HepG2 (cell line): ENCODE measurements at regions not wholly inside any gene's neighbourhood (a gene's known extent, or its start where the extent isn't known, plus 50 kb on each side); places are given as distances from the start of the nearest gene placed in this dataset.

Source experiments
- ATAC-seq: fragments of 200-7000 bp; cut with Tn5 transposase; 3 replicates; pipeline ENCODE4 v1.9.1; 2020; ENCODE audit warnings: mild to moderate bottlenecking, moderate library complexity
- BruUV-seq: library from RNA; stranded (reverse); fragments of 400-500 nt; replicated peaks from 2 replicates; lab custom pipeline; 2021; lab: Mats Ljungman, UMichigan
- CTCF ChIA-PET: fragments of 300-600 bp; formaldehyde crosslinking; extraction: SDS; loops from one replicate; lab custom pipeline; 2021; ENCODE audit warnings: low total read pairs, inconsistent platforms, low intra/inter-chr PET ratio; lab: Yijun Ruan, JAX
- POLR2A ChIA-PET: fragments of 350-600 bp; sonication (Branson Sonifier 250); formaldehyde crosslinking; loops from one replicate; lab custom pipeline; 2020; ENCODE audit warnings: antibody characterized with exemption, inconsistent platforms; lab: Yijun Ruan, JAX
- DNase-seq: peaks from one replicate; pipeline ENCODE4 v3.0.0-alpha.2; 2015; ENCODE audit warnings: low spot score
- FAIRE-seq: peaks from 3 replicates; lab custom pipeline; 2011; peaks lifted over from hg19 to GRCh38; lab: Jason Lieb, UNC
- H2AFZ ChIP-seq: one replicate; pipeline ENCODE4 v1.6.1; 2011; ENCODE audit warnings: low read length, inconsistent platforms
- H3K27ac ChIP-seq: fragments of 300-600 bp; 3 replicates; pipeline ENCODE4 v1.8.0; 2011; ENCODE audit warnings: mixed run types, mild to moderate bottlenecking, mixed read lengths, low read length, inconsistent platforms; ENCODE audit not compliant: insufficient read depth; ENCODE audit errors: extremely low read length
- H3K27me3 ChIP-seq, 2 experiments: fragments of 200-600 bp in 1 of 2; 2 replicates in 1 of 2; 3 replicates in 1 of 2; pipeline versions ENCODE4 v1.6.0 to v1.8.0; 2011; ENCODE audit warnings: low read length in 2 of 2, mild to moderate bottlenecking in 2 of 2, moderate library complexity in 2 of 2, inconsistent platforms in 1 of 2; ENCODE audit not compliant: insufficient read depth in 2 of 2, control insufficient read depth in 1 of 2
- H3K36me3 ChIP-seq, 2 experiments: fragments of 200-600 bp in 1 of 2; replicated peaks in 1 of 2; 2 replicates in 1 of 2; 3 replicates in 1 of 2; pipeline versions ENCODE4 v1.5.1 to v1.8.0; 2011; ENCODE audit warnings: low read length in 2 of 2, inconsistent platforms in 1 of 2; ENCODE audit not compliant: insufficient read depth in 2 of 2, control insufficient read depth in 1 of 2
- H3K4me1 ChIP-seq: 2 replicates; pipeline ENCODE4 v1.5.1; 2012; ENCODE audit warnings: low read length, inconsistent platforms; ENCODE audit not compliant: insufficient read depth
- H3K4me2 ChIP-seq: 2 replicates; pipeline ENCODE4 v1.6.0; 2011; ENCODE audit warnings: low read depth, low read length, inconsistent platforms
- H3K4me3 ChIP-seq, 3 experiments: fragments of 200-600 bp in 1 of 3; sonication (generic), shearing (Covaris generic) in 1 of 3; replicated peaks in 1 of 3; 2 replicates each; pipeline ENCODE4 v1.5.1; 2011 to 2016; ENCODE audit warnings: low read length in 3 of 3, inconsistent platforms in 2 of 3, low read depth in 2 of 3, mild to moderate bottlenecking in 2 of 3, control low read depth in 1 of 3, mixed read lengths in 1 of 3; ENCODE audit not compliant: insufficient read depth in 1 of 3
- H3K79me2 ChIP-seq: one replicate; pipeline ENCODE4 v1.6.1; 2011; ENCODE audit warnings: low read length, inconsistent platforms; ENCODE audit not compliant: insufficient read depth
- H3K9ac ChIP-seq: 2 replicates; pipeline ENCODE4 v1.6.0; 2011; ENCODE audit warnings: mild to moderate bottlenecking, low read depth, low read length, inconsistent platforms; ENCODE audit not compliant: insufficient read depth
- H3K9me3 ChIP-seq: 2 replicates; pipeline ENCODE4 v1.5.1; 2012; ENCODE audit warnings: mild to moderate bottlenecking, low read length
- H4K20me1 ChIP-seq: 2 replicates; pipeline ENCODE4 v1.6.0; 2011; ENCODE audit warnings: inconsistent platforms, mild to moderate bottlenecking, low read length, moderate library complexity; ENCODE audit not compliant: insufficient read depth
- TBX2 ChIP-seq: sonication (generic); formaldehyde crosslinking; IDR thresholded peaks from 2 replicates; pipeline ENCODE4 v1.5.0; 2020; ENCODE audit warnings: missing genetic modification reagents, mild to moderate bottlenecking, borderline replicate concordance
- XBP1 ChIP-seq: sonication (generic); formaldehyde crosslinking; IDR thresholded peaks from 2 replicates; pipeline ENCODE4 v1.5.0; 2020; ENCODE audit warnings: missing genetic modification reagents
- ZNF34 ChIP-seq: sonication (generic); formaldehyde crosslinking; IDR thresholded peaks from 2 replicates; pipeline ENCODE4 v1.4.0; 2020; ENCODE audit warnings: mild to moderate bottlenecking, missing genetic modification reagents, borderline replicate concordance
- WGBS: methylation state at CpG from one replicate; pipeline ENCODE4 v1.1.6; 2017; ENCODE audit warnings: low lambda C conversion rate; 5-methylcytosine and 5-hydroxymethylcytosine counted together
- in situ Hi-C: cut with HindIII; loops from 2 replicates; pipeline ENCODE4 v1.10.0; 2017; ENCODE audit warnings: low pct_unique_long_range_greater_than_20kb; ENCODE audit not compliant: extremely low pct_ligation_motif_present
- intact Hi-C: fragments of 100-400 bp; cut with micrococcal nuclease; formaldehyde crosslinking; loops from one replicate; pipeline ENCODE4 v1.10.0; 2022; ENCODE audit not compliant: unreplicated experiment
- TF ChIP-seq, protein P1 (sequence below): sonication (generic); formaldehyde crosslinking; IDR thresholded peaks from 2 replicates; pipeline ENCODE4 v1.9.0; 2021; ENCODE audit warnings: missing genetic modification reagents, borderline replicate concordance
- TF ChIP-seq, protein P2 (sequence below): sonication (generic); formaldehyde crosslinking; IDR thresholded peaks from 2 replicates; pipeline ENCODE4 v1.4.0; 2020; ENCODE audit warnings: low read depth, mild to moderate bottlenecking, missing genetic modification reagents

DNA sequence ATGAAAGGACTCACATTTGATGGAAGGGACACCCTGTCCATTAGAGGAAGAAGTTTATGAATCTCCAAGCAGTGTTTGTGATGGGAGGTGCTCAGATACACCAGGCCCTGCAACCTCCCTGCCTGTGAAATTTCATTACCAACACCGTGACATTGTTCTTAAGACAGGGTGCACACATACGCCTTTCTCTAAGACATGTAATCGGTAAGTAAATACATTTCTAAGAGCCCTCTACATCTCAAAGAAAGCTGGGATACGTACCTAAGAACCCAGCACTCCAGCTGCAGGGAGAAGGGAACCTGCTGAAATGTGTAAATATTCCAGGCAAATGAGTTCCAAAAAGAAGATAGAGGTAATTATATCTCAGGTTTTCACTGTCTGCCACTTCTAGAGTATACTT lies 125.0 kb upstream of the APC start:
- Histone ChIP-seq H2AFZ (no peak overlapping the region), H4K20me1 (no peaks in the 10 kb centered on the region), H3K9ac (no peak overlapping the region), H3K4me1 (no peaks in the 10 kb centered on the region), H3K4me2 (no peak overlapping the region), H3K27ac (no peak overlapping the region), H3K36me3 (no peaks in the 10 kb centered on the region), H3K9me3 (no peaks in the 10 kb centered on the region), H3K79me2 (no peaks in the 10 kb centered on the region), H3K27me3 (no peaks in the 10 kb centered on the region), H3K4me3 (no peak overlapping the region)
- 3% methylated on average over 4 of the region's 4 CpGs for WGBS
- TF ChIP-seq TBX2 (no peak), XBP1 (CRISPR knock-in tag) (no peak), ZNF34 (CRISPR knock-in tag) (no peak)
- TF ChIP-seq, protein P1, sequence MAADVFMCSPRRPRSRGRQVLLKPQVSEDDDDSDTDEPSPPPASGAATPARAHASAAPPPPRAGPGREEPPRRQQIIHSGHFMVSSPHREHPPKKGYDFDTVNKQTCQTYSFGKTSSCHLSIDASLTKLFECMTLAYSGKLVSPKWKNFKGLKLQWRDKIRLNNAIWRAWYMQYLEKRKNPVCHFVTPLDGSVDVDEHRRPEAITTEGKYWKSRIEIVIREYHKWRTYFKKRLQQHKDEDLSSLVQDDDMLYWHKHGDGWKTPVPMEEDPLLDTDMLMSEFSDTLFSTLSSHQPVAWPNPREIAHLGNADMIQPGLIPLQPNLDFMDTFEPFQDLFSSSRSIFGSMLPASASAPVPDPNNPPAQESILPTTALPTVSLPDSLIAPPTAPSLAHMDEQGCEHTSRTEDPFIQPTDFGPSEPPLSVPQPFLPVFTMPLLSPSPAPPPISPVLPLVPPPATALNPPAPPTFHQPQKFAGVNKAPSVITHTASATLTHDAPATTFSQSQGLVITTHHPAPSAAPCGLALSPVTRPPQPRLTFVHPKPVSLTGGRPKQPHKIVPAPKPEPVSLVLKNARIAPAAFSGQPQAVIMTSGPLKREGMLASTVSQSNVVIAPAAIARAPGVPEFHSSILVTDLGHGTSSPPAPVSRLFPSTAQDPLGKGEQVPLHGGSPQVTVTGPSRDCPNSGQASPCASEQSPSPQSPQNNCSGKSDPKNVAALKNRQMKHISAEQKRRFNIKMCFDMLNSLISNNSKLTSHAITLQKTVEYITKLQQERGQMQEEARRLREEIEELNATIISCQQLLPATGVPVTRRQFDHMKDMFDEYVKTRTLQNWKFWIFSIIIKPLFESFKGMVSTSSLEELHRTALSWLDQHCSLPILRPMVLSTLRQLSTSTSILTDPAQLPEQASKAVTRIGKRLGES (CRISPR knock-in tag) = no peak
- TF ChIP-seq, protein P2, sequence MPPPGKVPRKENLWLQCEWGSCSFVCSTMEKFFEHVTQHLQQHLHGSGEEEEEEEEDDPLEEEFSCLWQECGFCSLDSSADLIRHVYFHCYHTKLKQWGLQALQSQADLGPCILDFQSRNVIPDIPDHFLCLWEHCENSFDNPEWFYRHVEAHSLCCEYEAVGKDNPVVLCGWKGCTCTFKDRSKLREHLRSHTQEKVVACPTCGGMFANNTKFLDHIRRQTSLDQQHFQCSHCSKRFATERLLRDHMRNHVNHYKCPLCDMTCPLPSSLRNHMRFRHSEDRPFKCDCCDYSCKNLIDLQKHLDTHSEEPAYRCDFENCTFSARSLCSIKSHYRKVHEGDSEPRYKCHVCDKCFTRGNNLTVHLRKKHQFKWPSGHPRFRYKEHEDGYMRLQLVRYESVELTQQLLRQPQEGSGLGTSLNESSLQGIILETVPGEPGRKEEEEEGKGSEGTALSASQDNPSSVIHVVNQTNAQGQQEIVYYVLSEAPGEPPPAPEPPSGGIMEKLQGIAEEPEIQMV = no peak
- no TSS peak for BruUV-seq
- intact Hi-C loops (no loop called here), in situ Hi-C loops (no loop called here)
- ChIA-PET POLR2A (no interaction called here), CTCF (no interaction called here)
- DNase-seq = no peak
- FAIRE-seq = no peak
- no peak for ATAC-seq
